HG03066 (cell line): ENCODE measurements at regions not wholly inside any gene's neighbourhood (a gene's known extent, or its start where the extent isn't known, plus 50 kb on each side); places are given as distances from the start of the nearest gene placed in this dataset.
A peak's percentile ranks its signal among the peaks of the same experiment; 100 is the strongest.
"Not testable (repeated sequence)": the region's sequence is repeated elsewhere in the genome, so short reads cannot be mapped to it uniquely, and the experiment has no call there.

Experiments
- ATAC-seq: cut with Tn5 transposase; IDR thresholded peaks from one replicate; pipeline ENCODE4 v1.9.1; 2021; ENCODE audit warnings: low read depth; ENCODE audit not compliant: unreplicated experiment

GRCh38 chr10:89942217-89942616 lies 240.8 kb downstream of the KIF20B start:
- ATAC-seq: peak; percentile 52

GRCh38 chr10:89944138-89944537 lies 242.7 kb downstream of the KIF20B start:
- ATAC-seq: no peak

GRCh38 chr10:89946106-89946505 lies 244.7 kb downstream of the KIF20B start:
- no peak for ATAC-seq

GRCh38 chr10:89949496-89949895 lies 248.1 kb downstream of the KIF20B start:
- ATAC-seq: no peak

- ATAC-seq: no peak
These were observed 250.9 kb downstream of the KIF20B start for GRCh38 chr10:89952325-89952724.

GRCh38 chr10:89952751-89953150 lies 251.4 kb downstream of the KIF20B start:
- no peak for ATAC-seq

GRCh38 chr10:89954061-89954460 lies 252.7 kb downstream of the KIF20B start:
- no peak for ATAC-seq

- ATAC-seq: no peak
These were observed 253.6 kb downstream of the KIF20B start for GRCh38 chr10:89954787-89955566.

GRCh38 chr10:89959433-89960110 lies 258.2 kb downstream of the KIF20B start:
- ATAC-seq: no peak

- no peak for ATAC-seq
These were observed 262.2 kb downstream of the KIF20B start for GRCh38 chr10:89963451-89964102.

- no peak for ATAC-seq
These were observed 264.8 kb downstream of the KIF20B start for GRCh38 chr10:89966211-89966610.

- ATAC-seq: no peak
These were observed 271.9 kb downstream of the KIF20B start for GRCh38 chr10:89973326-89973725.

GRCh38 chr10:89975071-89975470 lies 273.7 kb downstream of the KIF20B start:
- ATAC-seq: no peak

GRCh38 chr10:89975771-89976170 lies 274.4 kb downstream of the KIF20B start:
- no peak for ATAC-seq

- ATAC-seq: no peak
These were observed 276.7 kb downstream of the KIF20B start for GRCh38 chr10:89978081-89978480.

- ATAC-seq: no peak
These were observed 278.3 kb downstream of the KIF20B start for GRCh38 chr10:89979726-89980125.

- no peak for ATAC-seq
These were observed 278.8 kb downstream of the KIF20B start for GRCh38 chr10:89980166-89980565.

GRCh38 chr10:89981891-89982290 lies 280.5 kb downstream of the KIF20B start:
- no peak for ATAC-seq

GRCh38 chr10:89985446-89985845 lies 284.1 kb downstream of the KIF20B start:
- ATAC-seq: no peak

- ATAC-seq: not testable (repeated sequence)
These were observed 287.0 kb downstream of the KIF20B start for GRCh38 chr10:89988361-89988760.

GRCh38 chr10:89992575-89992974 lies 291.2 kb downstream of the KIF20B start:
- ATAC-seq: no peak

GRCh38 chr10:90007226-90007625 lies 305.8 kb downstream of the KIF20B start:
- no peak for ATAC-seq
